ENCODE measurements at regions not wholly inside any gene's neighbourhood (a gene's known extent, or its start where the extent isn't known, plus 50 kb on each side); places are given as distances from the start of the nearest gene placed in this dataset.

- in situ Hi-C loops (cut with HindIII; ENCODE audit: low sequenced_read_pairs) = no loop called here
Measured at GRCh38 chr3:28799084-28799483, 450.5 kb upstream of the AZI2 start.

- in situ Hi-C loops (cut with HindIII; ENCODE audit: low sequenced_read_pairs) = no loop called here
Measured at GRCh38 chr3:28800203-28800602, 451.6 kb upstream of the AZI2 start.

GRCh38 chr3:28808068-28808467, 459.4 kb upstream of the AZI2 start:
- in situ Hi-C loops (cut with HindIII; ENCODE audit: low sequenced_read_pairs) = no loop called here

- in situ Hi-C loops (cut with HindIII; ENCODE audit: low sequenced_read_pairs) = no loop called here
Measured at GRCh38 chr3:28816017-28816416, 464.9 kb upstream of the RBMS3 start.

- in situ Hi-C loops (cut with HindIII; ENCODE audit: low sequenced_read_pairs) = no loop called here
Measured at GRCh38 chr3:28824316-28824715, 456.6 kb upstream of the RBMS3 start.

- in situ Hi-C loops (cut with HindIII; ENCODE audit: low sequenced_read_pairs) = no loop called here
Measured at GRCh38 chr3:28826840-28827239, 454.0 kb upstream of the RBMS3 start.

GRCh38 chr3:28835249-28835648, 445.6 kb upstream of the RBMS3 start:
- in situ Hi-C loops (cut with HindIII; ENCODE audit: low sequenced_read_pairs) = no loop called here

GRCh38 chr3:28835751-28836150, 445.1 kb upstream of the RBMS3 start:
- in situ Hi-C loops (cut with HindIII; ENCODE audit: low sequenced_read_pairs) = no loop called here

- in situ Hi-C loops (cut with HindIII; ENCODE audit: low sequenced_read_pairs) = no loop called here
Measured at GRCh38 chr3:28836199-28836598, 444.7 kb upstream of the RBMS3 start.

GRCh38 chr3:28840976-28841376, 439.9 kb upstream of the RBMS3 start:
- in situ Hi-C loops (cut with HindIII; ENCODE audit: low sequenced_read_pairs) = no loop called here

GRCh38 chr3:28841441-28841840, 439.4 kb upstream of the RBMS3 start:
- in situ Hi-C loops (cut with HindIII; ENCODE audit: low sequenced_read_pairs) = no loop called here

GRCh38 chr3:28844298-28845005, 436.4 kb upstream of the RBMS3 start:
- in situ Hi-C loops (cut with HindIII; ENCODE audit: low sequenced_read_pairs) = no loop called here

- in situ Hi-C loops (cut with HindIII; ENCODE audit: low sequenced_read_pairs) = no loop called here
Measured at GRCh38 chr3:28845006-28845324, 435.9 kb upstream of the RBMS3 start.

GRCh38 chr3:28846971-28847478, 433.8 kb upstream of the RBMS3 start:
- in situ Hi-C loops (cut with HindIII; ENCODE audit: low sequenced_read_pairs) = no loop called here

- in situ Hi-C loops (cut with HindIII; ENCODE audit: low sequenced_read_pairs) = no loop called here
Measured at GRCh38 chr3:28847736-28848135, 433.1 kb upstream of the RBMS3 start.

GRCh38 chr3:28850186-28850585, 430.7 kb upstream of the RBMS3 start:
- in situ Hi-C loops (cut with HindIII; ENCODE audit: low sequenced_read_pairs) = no loop called here

- in situ Hi-C loops (cut with HindIII; ENCODE audit: low sequenced_read_pairs) = no loop called here
Measured at GRCh38 chr3:28853830-28854229, 427.0 kb upstream of the RBMS3 start.

GRCh38 chr3:28856796-28857195, 424.1 kb upstream of the RBMS3 start:
- in situ Hi-C loops (cut with HindIII; ENCODE audit: low sequenced_read_pairs) = no loop called here

- in situ Hi-C loops (cut with HindIII; ENCODE audit: low sequenced_read_pairs) = no loop called here
Measured at GRCh38 chr3:28859897-28860296, 421.0 kb upstream of the RBMS3 start.

- in situ Hi-C loops (cut with HindIII; ENCODE audit: low sequenced_read_pairs) = no loop called here
Measured at GRCh38 chr3:28860307-28860706, 420.6 kb upstream of the RBMS3 start.

- in situ Hi-C loops (cut with HindIII; ENCODE audit: low sequenced_read_pairs) = no loop called here
Measured at GRCh38 chr3:28863186-28863585, 417.7 kb upstream of the RBMS3 start.

- in situ Hi-C loops (cut with HindIII; ENCODE audit: low sequenced_read_pairs) = no loop called here
Measured at GRCh38 chr3:28867836-28868235, 413.0 kb upstream of the RBMS3 start.

- in situ Hi-C loops (cut with HindIII; ENCODE audit: low sequenced_read_pairs) = no loop called here
Measured at GRCh38 chr3:28868897-28869296, 412.0 kb upstream of the RBMS3 start.
